ENCODE measurements at regions not wholly inside any gene's neighbourhood (a gene's known extent, or its start where the extent isn't known, plus 50 kb on each side); places are given as distances from the start of the nearest gene placed in this dataset.

DNA sequence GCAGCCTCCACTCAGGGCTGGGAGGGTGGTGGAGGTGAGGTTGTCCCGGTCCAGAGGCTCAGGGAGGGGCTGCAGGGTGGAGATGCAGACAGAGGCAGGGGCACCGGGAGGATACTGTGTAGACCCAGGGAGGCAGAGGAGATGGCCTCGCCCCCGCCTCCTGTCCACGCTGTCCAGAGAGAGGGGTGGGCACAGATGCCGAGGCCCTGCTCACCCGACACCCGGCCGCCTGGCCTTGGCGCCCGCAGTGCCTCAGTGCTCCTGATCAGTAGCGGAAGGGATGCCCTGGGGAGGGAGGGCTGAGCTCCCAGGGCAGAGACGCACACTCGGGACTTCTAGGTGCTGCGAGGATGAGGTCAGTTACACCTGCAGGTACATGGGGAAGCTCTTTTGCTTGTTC, 102.7 kb upstream of the TTC34 start:
- Histone ChIP-seq H3K9me3 (replicated peaks in 1 of 11) (no peaks in the 10 kb centered on the region), H3K27ac (no peak overlapping the region), H3K36me3 (no peaks in the 10 kb centered on the region), H3K4me3 (no peak overlapping the region), H3K4me1 (peaks cover 0 to 11% (median 2%) of the 10 kb centered on the region in 10 experiments; a peak in 5 of 20 replicates), H3K4me2 (no peak overlapping the region), H3K27me3 (peaks cover 0 to 22% (median 7%) of the 10 kb centered on the region in 11 experiments; a peak in 9 of 22 replicates), H4K20me1 (peaks cover 0 to 69% (median 0%) of the 10 kb centered on the region in 11 experiments; a peak in 7 of 22 replicates), H3K9ac (no peak overlapping the region)
- TF ChIP-seq Cebpa-rat (IDR thresholded peaks at IDR 0.05) = no peak

DNA sequence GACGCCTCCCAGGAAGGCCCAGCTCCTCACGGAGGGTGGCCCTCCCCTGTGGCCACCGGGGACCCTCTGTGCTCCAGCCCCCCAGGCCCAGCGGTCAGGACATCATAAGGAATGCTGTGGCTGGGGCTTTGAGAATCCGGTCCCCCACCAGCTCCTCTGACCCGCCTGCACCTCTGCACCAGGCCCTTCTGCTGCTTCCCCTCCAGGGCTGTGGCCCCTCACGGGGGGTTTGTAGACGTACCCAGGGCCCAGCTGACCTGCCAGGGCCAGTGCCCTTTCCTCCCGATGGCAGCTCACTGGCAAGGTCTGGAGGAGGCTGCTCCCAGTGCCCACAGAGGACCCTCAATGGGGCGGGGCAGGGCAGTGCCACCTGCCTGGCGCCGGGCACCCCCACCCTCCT, 103.9 kb upstream of the TTC34 start:
- no peak for TF ChIP-seq Cebpa-rat (IDR thresholded peaks at IDR 0.05)
- Histone ChIP-seq H3K27ac (no peak overlapping the region), H3K4me2 (no peak overlapping the region), H3K9me3 (replicated peaks in 1 of 11) (no peaks in the 10 kb centered on the region), H3K4me3 (no peak overlapping the region), H3K9ac (no peak overlapping the region), H3K36me3 (no peaks in the 10 kb centered on the region), H3K27me3 (peaks cover 0 to 22% (median 7%) of the 10 kb centered on the region in 11 experiments; a peak in 9 of 22 replicates), H3K4me1 (no peaks in the 10 kb centered on the region), H4K20me1 (peaks cover 0 to 72% (median 0%) of the 10 kb centered on the region in 11 experiments; a peak in 7 of 22 replicates)

DNA sequence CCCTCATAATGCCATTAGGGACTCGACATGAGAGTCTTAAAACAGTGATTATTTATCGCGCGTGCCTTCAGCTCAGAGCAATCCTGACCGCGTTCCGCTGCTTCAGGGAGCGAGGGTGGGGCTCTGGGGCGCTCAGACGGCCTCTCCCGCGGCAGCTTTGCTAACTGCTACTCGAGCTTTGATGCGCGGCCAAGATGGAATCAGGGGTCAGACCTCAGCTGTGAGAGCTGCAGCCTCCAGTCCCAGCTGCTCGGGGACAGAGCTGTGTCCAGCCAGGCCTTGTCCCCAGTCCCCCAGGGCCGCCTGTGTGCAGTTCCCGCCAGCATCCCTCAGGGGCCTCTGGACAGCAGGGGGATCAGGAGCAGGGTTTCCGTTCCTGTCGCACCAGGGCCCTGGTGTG, 104.6 kb upstream of the TTC34 start:
- Histone ChIP-seq H4K20me1 (peaks cover 0 to 68% (median 0%) of the 10 kb centered on the region in 11 experiments; a peak in 7 of 22 replicates), H3K27ac (no peak overlapping the region), H3K27me3 (peaks cover 0 to 22% (median 7%) of the 10 kb centered on the region in 11 experiments; a peak in 9 of 22 replicates), H3K4me2 (no peak overlapping the region), H3K9me3 (replicated peaks in 1 of 11) (no peaks in the 10 kb centered on the region), H3K9ac (no peak overlapping the region), H3K4me3 (no peak overlapping the region), H3K36me3 (no peaks in the 10 kb centered on the region), H3K4me1 (no peaks in the 10 kb centered on the region)
- TF ChIP-seq Cebpa-rat (IDR thresholded peaks at IDR 0.05) = no peak

DNA sequence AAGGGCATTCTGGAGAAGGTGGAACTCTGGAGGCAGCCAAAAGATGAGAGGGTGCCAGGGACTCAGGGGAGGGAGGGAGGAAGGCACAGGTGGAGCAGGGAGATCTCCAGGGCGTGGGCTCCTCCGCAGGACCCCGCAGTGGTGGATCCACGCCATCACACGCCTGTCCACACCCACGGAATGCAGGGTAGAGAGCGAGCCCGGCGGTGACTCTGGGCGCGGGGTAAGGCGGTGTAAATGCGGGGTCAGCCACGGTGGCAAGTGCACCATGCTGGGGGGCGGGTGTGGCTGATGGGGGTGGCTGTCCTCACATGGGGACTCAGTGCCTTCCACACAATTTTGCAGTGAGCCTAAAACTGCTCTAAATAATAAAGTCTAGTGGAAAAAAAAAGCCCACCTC, 105.1 kb upstream of the TTC34 start:
- TF ChIP-seq Cebpa-rat (IDR thresholded peaks at IDR 0.05) = no peak
- Histone ChIP-seq H3K27ac (no peak overlapping the region), H3K9ac (no peak overlapping the region), H3K36me3 (no peaks in the 10 kb centered on the region), H4K20me1 (peaks cover 0 to 63% (median 0%) of the 10 kb centered on the region in 11 experiments; a peak in 7 of 22 replicates), H3K4me1 (no peaks in the 10 kb centered on the region), H3K27me3 (peaks cover 0 to 22% (median 7%) of the 10 kb centered on the region in 11 experiments; a peak in 9 of 22 replicates), H3K9me3 (replicated peaks in 1 of 11) (no peaks in the 10 kb centered on the region), H3K4me3 (no peak overlapping the region), H3K4me2 (no peak overlapping the region)

DNA sequence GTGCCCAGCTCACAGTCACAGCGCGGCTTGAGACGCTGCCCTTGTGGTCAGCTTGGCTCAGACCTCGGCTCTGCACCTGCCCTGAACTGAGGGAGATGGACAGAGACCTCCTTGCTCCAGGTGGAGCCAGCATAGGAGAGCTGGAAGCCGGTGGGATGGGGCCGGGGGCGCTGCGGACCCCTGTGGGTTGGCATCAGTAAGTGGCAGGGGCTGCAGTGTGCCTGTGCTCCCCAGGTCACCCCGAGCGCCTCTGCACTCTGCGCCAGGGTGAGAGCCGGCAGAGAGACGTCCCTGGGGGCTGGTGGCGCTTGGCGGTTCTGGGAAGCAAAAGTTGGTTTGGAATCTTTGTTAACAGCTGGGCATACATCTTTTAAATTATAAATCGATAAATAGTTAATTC, 105.6 kb upstream of the TTC34 start:
- peaks cover 0 to 22% (median 7%) of the 10 kb centered on the region in 11 experiments; a peak in 9 of 22 replicates for H3K27me3 ChIP-seq
- H3K4me1 ChIP-seq = no peaks in the 10 kb centered on the region
- H3K36me3 ChIP-seq = no peaks in the 10 kb centered on the region
- no peak overlapping the region for H3K4me3 ChIP-seq
- TF ChIP-seq Cebpa-rat (IDR thresholded peaks at IDR 0.05) = no peak
- H3K9me3 ChIP-seq (replicated peaks in 1 of 11) = no peaks in the 10 kb centered on the region
- H4K20me1 ChIP-seq = peaks cover 0 to 60% (median 0%) of the 10 kb centered on the region in 11 experiments; a peak in 7 of 22 replicates
- H3K27ac ChIP-seq = no peak overlapping the region
- H3K4me2 ChIP-seq = no peak overlapping the region
- no peak overlapping the region for H3K9ac ChIP-seq

DNA sequence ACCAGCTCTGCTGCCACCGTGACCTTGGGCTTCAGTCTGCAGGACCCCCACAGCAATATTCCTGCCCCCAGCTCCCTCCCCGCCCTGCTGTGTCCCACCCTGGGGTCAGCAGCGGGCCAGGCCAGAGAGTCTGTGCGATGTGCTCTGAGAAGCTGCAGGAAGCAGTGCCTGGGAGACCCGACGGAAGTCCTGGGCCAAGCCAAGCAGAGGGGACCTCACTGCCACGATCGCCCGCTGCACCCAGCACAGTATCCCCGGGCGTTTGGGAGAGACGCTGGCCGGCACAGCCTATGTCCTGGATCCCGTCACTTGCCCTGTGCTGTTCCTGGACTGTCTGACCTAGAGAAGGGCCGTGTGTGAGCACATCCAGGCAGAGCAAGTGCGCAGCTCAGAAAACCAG, 106.6 kb upstream of the TTC34 start:
- Histone ChIP-seq H3K9ac (no peak overlapping the region), H4K20me1 (peaks cover 0 to 56% (median 0%) of the 10 kb centered on the region in 11 experiments; a peak in 7 of 22 replicates), H3K27ac (no peak overlapping the region), H3K4me1 (peaks cover 0 to 8% (median 0%) of the 10 kb centered on the region in 10 experiments; a peak in 4 of 20 replicates), H3K36me3 (no peaks in the 10 kb centered on the region), H3K4me3 (no peak overlapping the region), H3K27me3 (peaks cover 0 to 22% (median 7%) of the 10 kb centered on the region in 11 experiments; a peak in 9 of 22 replicates), H3K4me2 (no peak overlapping the region), H3K9me3 (replicated peaks in 1 of 11) (no peaks in the 10 kb centered on the region)
- TF ChIP-seq Cebpa-rat (IDR thresholded peaks at IDR 0.05) = no peak

DNA sequence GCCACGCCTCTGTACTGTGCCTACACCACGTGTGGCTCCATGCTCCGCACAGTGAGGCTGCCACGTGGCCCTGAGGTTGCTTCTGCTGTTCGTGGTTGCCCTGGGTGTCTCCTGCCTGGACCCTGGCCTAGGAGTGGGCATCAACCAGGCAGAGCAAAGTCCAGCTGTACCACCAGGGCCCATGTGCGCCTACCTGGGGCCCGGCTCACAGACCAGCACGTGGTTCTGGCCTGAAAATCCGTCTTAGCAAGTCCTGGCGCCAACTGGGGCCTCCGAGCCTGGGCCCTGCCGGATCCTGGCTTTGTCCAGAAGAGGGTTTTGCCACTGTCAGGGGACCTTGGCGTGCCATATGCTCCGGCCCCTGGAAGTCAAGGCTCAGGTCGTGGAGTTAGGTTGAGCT, 107.1 kb upstream of the TTC34 start:
- no peak for TF ChIP-seq Cebpa-rat (IDR thresholded peaks at IDR 0.05)
- Histone ChIP-seq H3K36me3 (no peaks in the 10 kb centered on the region), H3K9me3 (replicated peaks in 1 of 11) (no peaks in the 10 kb centered on the region), H4K20me1 (peaks cover 0 to 56% (median 0%) of the 10 kb centered on the region in 11 experiments; a peak in 7 of 22 replicates), H3K4me3 (no peak overlapping the region), H3K4me2 (no peak overlapping the region), H3K27me3 (peaks cover 0 to 22% (median 7%) of the 10 kb centered on the region in 11 experiments; a peak in 9 of 22 replicates), H3K9ac (no peak overlapping the region), H3K4me1 (peaks cover 0 to 9% (median 0%) of the 10 kb centered on the region in 10 experiments; a peak in 4 of 20 replicates), H3K27ac (no peak overlapping the region)

DNA sequence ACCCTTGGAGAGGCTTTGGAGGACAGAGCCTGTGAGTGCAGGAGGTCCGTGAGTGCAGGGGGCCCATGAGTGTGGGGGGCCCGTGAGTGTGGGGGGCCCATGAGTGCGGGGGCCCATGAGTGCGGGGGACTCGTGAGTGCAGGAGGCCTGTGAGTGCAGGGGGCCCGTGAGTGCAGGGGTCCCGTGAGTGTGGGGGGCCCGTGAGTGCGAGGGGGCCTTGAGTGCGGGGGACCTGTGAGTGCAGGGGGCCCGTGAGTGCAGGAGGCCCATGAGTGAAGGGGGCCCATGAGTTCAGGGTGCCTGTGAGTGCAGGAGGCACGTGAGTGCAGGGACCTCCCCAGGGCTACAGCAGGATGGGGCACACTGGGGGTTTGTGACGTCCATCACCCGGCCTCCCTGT, 108.3 kb upstream of the TTC34 start:
- no peak overlapping the region for H3K9ac ChIP-seq
- H3K9me3 ChIP-seq (replicated peaks in 1 of 11) = no peaks in the 10 kb centered on the region
- peaks cover 0 to 22% (median 7%) of the 10 kb centered on the region in 11 experiments; a peak in 9 of 22 replicates for H3K27me3 ChIP-seq
- H3K4me2 ChIP-seq = no peak overlapping the region
- TF ChIP-seq Cebpa-rat (IDR thresholded peaks at IDR 0.05) = no peak
- peaks cover 0 to 58% (median 0%) of the 10 kb centered on the region in 11 experiments; a peak in 7 of 22 replicates for H4K20me1 ChIP-seq
- no peak overlapping the region for H3K4me3 ChIP-seq
- H3K27ac ChIP-seq = no peak overlapping the region
- no peaks in the 10 kb centered on the region for H3K36me3 ChIP-seq
- H3K4me1 ChIP-seq = peaks cover 0 to 9% (median 0%) of the 10 kb centered on the region in 10 experiments; a peak in 4 of 20 replicates

DNA sequence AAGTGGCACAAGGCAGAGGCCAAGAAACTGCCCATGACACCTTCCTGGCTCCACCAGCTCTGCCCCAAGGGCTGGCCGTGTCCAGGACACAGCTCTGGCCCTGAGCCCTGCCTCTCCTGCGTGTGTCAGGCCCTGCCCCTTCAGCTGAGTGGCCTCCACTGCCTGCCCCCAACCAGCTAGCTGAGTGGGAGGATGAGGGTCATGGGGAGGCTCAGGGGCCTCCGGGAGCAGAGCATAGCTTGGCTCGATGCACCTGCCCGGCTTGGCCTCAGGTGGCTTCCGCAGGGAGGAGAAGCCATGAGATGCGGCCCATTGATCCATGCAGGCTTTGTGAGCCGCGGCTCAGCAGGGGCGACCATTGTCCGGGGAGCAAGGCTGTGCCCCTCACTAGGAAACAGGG, 108.7 kb upstream of the TTC34 start:
- no peak overlapping the region for H3K9ac ChIP-seq
- peaks cover 0 to 9% (median 0%) of the 10 kb centered on the region in 10 experiments; a peak in 4 of 20 replicates for H3K4me1 ChIP-seq
- H3K9me3 ChIP-seq (replicated peaks in 1 of 11) = no peaks in the 10 kb centered on the region
- H3K27ac ChIP-seq = no peak overlapping the region
- no peak for TF ChIP-seq Cebpa-rat (IDR thresholded peaks at IDR 0.05)
- H3K27me3 ChIP-seq = peaks cover 0 to 21% (median 7%) of the 10 kb centered on the region in 11 experiments; a peak in 9 of 22 replicates
- H3K4me3 ChIP-seq = no peak overlapping the region
- no peaks in the 10 kb centered on the region for H3K36me3 ChIP-seq
- no peak overlapping the region for H3K4me2 ChIP-seq
- peaks cover 0 to 62% (median 0%) of the 10 kb centered on the region in 11 experiments; a peak in 7 of 22 replicates for H4K20me1 ChIP-seq

All from BLaER1 treated with 17β-estradiol and CSF1 and Interleukin-3, amounts not matched to agents 10 nM and 100 nM (cell line).